NCI-H2029 treated with DMSO at 0.1 percent for 48 hours (cell line): ENCODE measurements at regions not wholly inside any gene's neighbourhood (a gene's known extent, or its start where the extent isn't known, plus 50 kb on each side); places are given as distances from the start of the nearest gene placed in this dataset.
"Not testable (repeated sequence)": the region's sequence is repeated elsewhere in the genome, so short reads cannot be mapped to it uniquely, and the experiment has no call there.

ENCODE experiments used
- DNase-seq: peaks from one replicate; lab custom pipeline; 2025; lab: John Stamatoyannopoulos, UW

- no peak for DNase-seq
Measured at GRCh38 chr13:22939157-22939556, 241.6 kb upstream of the SGCG start.

- DNase-seq: no peak
Measured at GRCh38 chr13:22940090-22940710, 240.6 kb upstream of the SGCG start.

GRCh38 chr13:22940736-22941135 is 240.0 kb upstream of the SGCG start:
- no peak for DNase-seq

GRCh38 chr13:22941495-22941894 is 239.3 kb upstream of the SGCG start:
- not testable (repeated sequence) for DNase-seq

GRCh38 chr13:22942831-22943230 is 237.9 kb upstream of the SGCG start:
- not testable (repeated sequence) for DNase-seq

GRCh38 chr13:22944378-22944777 is 236.4 kb upstream of the SGCG start:
- DNase-seq: no peak

GRCh38 chr13:22945321-22946226 is 235.2 kb upstream of the SGCG start:
- no peak for DNase-seq

GRCh38 chr13:22948421-22948820 is 232.4 kb upstream of the SGCG start:
- no peak for DNase-seq

- DNase-seq: not testable (repeated sequence)
Measured at GRCh38 chr13:22952018-22952417, 228.8 kb upstream of the SGCG start.

- not testable (repeated sequence) for DNase-seq
Measured at GRCh38 chr13:22955147-22955546, 225.6 kb upstream of the SGCG start.

- not testable (repeated sequence) for DNase-seq
Measured at GRCh38 chr13:22956456-22957115, 224.2 kb upstream of the SGCG start.

- DNase-seq: not testable (repeated sequence)
Measured at GRCh38 chr13:22959859-22960258, 220.9 kb upstream of the SGCG start.

GRCh38 chr13:22960827-22961226 is 220.0 kb upstream of the SGCG start:
- DNase-seq: no peak

- not testable (repeated sequence) for DNase-seq
Measured at GRCh38 chr13:22961342-22961741, 219.4 kb upstream of the SGCG start.

- DNase-seq: no peak
Measured at GRCh38 chr13:22961835-22962537, 218.8 kb upstream of the SGCG start.

- DNase-seq: not testable (repeated sequence)
Measured at GRCh38 chr13:22963384-22964053, 217.3 kb upstream of the SGCG start.

GRCh38 chr13:22964245-22964966 is 216.4 kb upstream of the SGCG start:
- no peak for DNase-seq

GRCh38 chr13:22965011-22965857 is 215.5 kb upstream of the SGCG start:
- not testable (repeated sequence) for DNase-seq

- DNase-seq: not testable (repeated sequence)
Measured at GRCh38 chr13:22965858-22966239, 214.9 kb upstream of the SGCG start.

GRCh38 chr13:22966753-22967152 is 214.0 kb upstream of the SGCG start:
- not testable (repeated sequence) for DNase-seq
